ENCODE measurements at regions not wholly inside any gene's neighbourhood (a gene's known extent, or its start where the extent isn't known, plus 50 kb on each side); places are given as distances from the start of the nearest gene placed in this dataset.

- no peak for DNase-seq
Observed at GRCh38 chr13:64377606-64378005, 2852.5 kb downstream of the PCDH9 start.

- DNase-seq = no peak
Observed at GRCh38 chr13:64371461-64371860, 2858.7 kb downstream of the PCDH9 start.

- no peak for DNase-seq
Observed at GRCh38 chr13:64371045-64371444, 2859.1 kb downstream of the PCDH9 start.

- no peak for DNase-seq
Observed at GRCh38 chr13:64369121-64369520, 2861.0 kb downstream of the PCDH9 start.

GRCh38 chr13:64362564-64362963, 2867.6 kb downstream of the PCDH9 start:
- DNase-seq = no peak

- DNase-seq = peak in 1 of 2 experiments; percentile 1
Observed at GRCh38 chr13:64347664-64348063, 2882.5 kb downstream of the PCDH9 start.

GRCh38 chr13:64339373-64340063, 2890.6 kb downstream of the PCDH9 start:
- no peak for DNase-seq

- DNase-seq = no peak
Observed at GRCh38 chr13:64338671-64339070, 2891.5 kb downstream of the PCDH9 start.

- DNase-seq = no peak
Observed at GRCh38 chr13:64333888-64334287, 2896.2 kb downstream of the PCDH9 start.

GRCh38 chr13:64332048-64332447, 2898.1 kb downstream of the PCDH9 start:
- DNase-seq = no peak

GRCh38 chr13:64327505-64328194, 2902.5 kb downstream of the PCDH9 start:
- DNase-seq = peak in 1 of 2 experiments; percentile 0

- DNase-seq = no peak
Observed at GRCh38 chr13:64314331-64314730, 2898.7 kb upstream of the PCDH20 start.

GRCh38 chr13:64311948-64312347, 2896.3 kb upstream of the PCDH20 start:
- no peak for DNase-seq

GRCh38 chr13:64311112-64311511, 2895.5 kb upstream of the PCDH20 start:
- no peak for DNase-seq

- DNase-seq = no peak
Observed at GRCh38 chr13:64305246-64305645, 2889.6 kb upstream of the PCDH20 start.

- DNase-seq = no peak
Observed at GRCh38 chr13:64300239-64300638, 2884.6 kb upstream of the PCDH20 start.

GRCh38 chr13:64293923-64294322, 2878.3 kb upstream of the PCDH20 start:
- DNase-seq = no peak

- no peak for DNase-seq
Observed at GRCh38 chr13:64289702-64290101, 2874.1 kb upstream of the PCDH20 start.

GRCh38 chr13:64283926-64284325, 2868.3 kb upstream of the PCDH20 start:
- no peak for DNase-seq

- no peak for DNase-seq
Observed at GRCh38 chr13:64278493-64278892, 2862.8 kb upstream of the PCDH20 start.

- no peak for DNase-seq
Observed at GRCh38 chr13:64277097-64277496, 2861.4 kb upstream of the PCDH20 start.

GRCh38 chr13:64276232-64276631, 2860.6 kb upstream of the PCDH20 start:
- DNase-seq = no peak

GRCh38 chr13:64274481-64275217, 2859.0 kb upstream of the PCDH20 start:
- no peak for DNase-seq

- no peak for DNase-seq
Observed at GRCh38 chr13:64273780-64274179, 2858.1 kb upstream of the PCDH20 start.

All from NCI-H446 (cell line).